H9 (cell line): ENCODE measurements at regions not wholly inside any gene's neighbourhood (a gene's known extent, or its start where the extent isn't known, plus 50 kb on each side); places are given as distances from the start of the nearest gene placed in this dataset.

ENCODE experiments used
- DNase-seq: peaks from one replicate; pipeline ENCODE4 v3.0.0-alpha.2; 2017
- H2AFZ ChIP-seq: one replicate; pipeline ENCODE4 v1.6.1; 2013; ENCODE audit warnings: mild to moderate bottlenecking, low read length, control low read depth, moderate library complexity
- H2AK5ac ChIP-seq: 2 replicates; pipeline ENCODE4 v1.6.1; 2013; ENCODE audit warnings: low read length, control low read depth, mixed read lengths; ENCODE audit not compliant: insufficient read length
- H2BK120ac ChIP-seq: one replicate; pipeline ENCODE4 v1.6.1; 2013; ENCODE audit warnings: low read depth, mild to moderate bottlenecking, low read length, control low read depth, inconsistent platforms; ENCODE audit not compliant: poor library complexity, severe bottlenecking
- H2BK12ac ChIP-seq: 2 replicates; pipeline ENCODE4 v1.6.1; 2013; ENCODE audit warnings: low read length, control low read depth, mixed read lengths, low read depth; ENCODE audit not compliant: insufficient read length
- H2BK15ac ChIP-seq: 2 replicates; pipeline ENCODE4 v1.6.1; 2013; ENCODE audit warnings: low read depth, low read length, control low read depth
- H2BK20ac ChIP-seq: one replicate; pipeline ENCODE4 v1.6.1; 2013; ENCODE audit warnings: low read depth, mild to moderate bottlenecking, low read length, control low read depth, inconsistent platforms; ENCODE audit not compliant: poor library complexity, severe bottlenecking
- H2BK5ac ChIP-seq: 2 replicates; pipeline ENCODE4 v1.6.1; 2013; ENCODE audit warnings: low read length, control low read depth, mixed read lengths; ENCODE audit not compliant: insufficient read length
- H3K14ac ChIP-seq: 2 replicates; pipeline ENCODE4 v1.6.1; 2013; ENCODE audit warnings: low read length, control low read depth; ENCODE audit not compliant: insufficient read depth
- H3K18ac ChIP-seq: 2 replicates; pipeline ENCODE4 v1.6.1; 2013; ENCODE audit warnings: low read depth, mild to moderate bottlenecking, mixed read lengths, low read length, control low read depth; ENCODE audit not compliant: insufficient read length
- H3K23ac ChIP-seq: 2 replicates; pipeline ENCODE4 v1.6.1; 2013; ENCODE audit warnings: low read length, control low read depth, mixed read lengths, low read depth; ENCODE audit not compliant: insufficient read length
- H3K23me2 ChIP-seq: 2 replicates; pipeline ENCODE4 v1.6.1; 2013; ENCODE audit warnings: low read depth, mild to moderate bottlenecking, mixed read lengths, low read length, control low read depth; ENCODE audit not compliant: insufficient read length, poor library complexity, severe bottlenecking
- H3K27ac ChIP-seq: 2 replicates; pipeline ENCODE4 v1.5.1; 2013; ENCODE audit warnings: low read length, control low read depth, mixed read lengths, low read depth; ENCODE audit not compliant: insufficient read length
- H3K27me3 ChIP-seq: 2 replicates; pipeline ENCODE4 v1.6.1; 2013; ENCODE audit warnings: low read length, control low read depth, inconsistent platforms; ENCODE audit not compliant: insufficient read depth
- H3K4ac ChIP-seq: 2 replicates; pipeline ENCODE4 v1.6.1; 2013; ENCODE audit warnings: low read depth, mild to moderate bottlenecking, control low read depth, inconsistent platforms, low read length, moderate library complexity
- H3K4me1 ChIP-seq: 2 replicates; pipeline ENCODE4 v1.6.1; 2013; ENCODE audit warnings: low read length, control low read depth, inconsistent platforms; ENCODE audit not compliant: insufficient read depth
- H3K4me2 ChIP-seq: 2 replicates; pipeline ENCODE4 v1.6.1; 2013; ENCODE audit warnings: low read length, control low read depth, mixed read lengths; ENCODE audit not compliant: insufficient read length, insufficient read depth
- H3K56ac ChIP-seq: 2 replicates; pipeline ENCODE4 v1.6.1; 2013; ENCODE audit warnings: low read depth, mild to moderate bottlenecking, mixed read lengths, low read length, control low read depth; ENCODE audit not compliant: insufficient read length
- H3K79me1 ChIP-seq: 2 replicates; pipeline ENCODE4 v1.6.1; 2013; ENCODE audit warnings: low read depth, mild to moderate bottlenecking, moderate library complexity, low read length, control low read depth, inconsistent platforms; ENCODE audit not compliant: insufficient read depth, poor library complexity, severe bottlenecking
- H3K79me2 ChIP-seq: 2 replicates; pipeline ENCODE4 v1.6.1; 2013; ENCODE audit warnings: low read length, control low read depth, inconsistent platforms; ENCODE audit not compliant: insufficient read depth
- H3K9ac ChIP-seq: 2 replicates; pipeline ENCODE4 v1.6.1; 2013; ENCODE audit warnings: low read length, control low read depth, mixed read lengths; ENCODE audit not compliant: insufficient read length; ENCODE audit errors: extremely low read depth
- H3K9me3 ChIP-seq: one replicate; pipeline ENCODE4 v1.6.1; 2013; ENCODE audit warnings: low read depth, low read length, inconsistent platforms; ENCODE audit not compliant: control insufficient read depth
- H3T11ph ChIP-seq: one replicate; pipeline ENCODE4 v1.6.1; 2013; ENCODE audit warnings: mild to moderate bottlenecking, low read length, control low read depth, inconsistent platforms
- H4K20me1 ChIP-seq: one replicate; pipeline ENCODE4 v1.6.1; 2013; ENCODE audit not compliant: control insufficient read depth, insufficient read length, insufficient read depth
- H4K5ac ChIP-seq: 2 replicates; pipeline ENCODE4 v1.6.1; 2013; ENCODE audit warnings: low read depth, mild to moderate bottlenecking, mixed read lengths, low read length, control low read depth; ENCODE audit not compliant: insufficient read length
- H4K8ac ChIP-seq: replicated peaks from 2 replicates; pipeline ENCODE4 v1.6.1; 2013; ENCODE audit warnings: low read length, control low read depth, mixed read lengths, low read depth; ENCODE audit not compliant: insufficient read length
- H4K91ac ChIP-seq: 2 replicates; pipeline ENCODE4 v1.6.1; 2013; ENCODE audit warnings: low read depth, mild to moderate bottlenecking, moderate library complexity, mixed read lengths, low read length, control low read depth; ENCODE audit not compliant: insufficient read length
- H3K27ac Mint-ChIP-seq, 3 experiments: 2 replicates in 2 of 3; 3 replicates in 1 of 3; pipeline ENCODE4 v1.8.0; 2020 to 2021; ENCODE audit warnings: mixed read lengths in 3 of 3, mild to moderate bottlenecking in 1 of 3, moderate library complexity in 1 of 3
- H3K27me3 Mint-ChIP-seq: 2 replicates; pipeline ENCODE4 v1.8.0; 2021; ENCODE audit warnings: low read depth, mild to moderate bottlenecking, moderate library complexity, mixed read lengths
- H3K36me3 Mint-ChIP-seq, 3 experiments: 2 replicates in 2 of 3; 3 replicates in 1 of 3; pipeline ENCODE4 v1.8.0; 2020 to 2021; ENCODE audit warnings: low read depth in 3 of 3, mixed read lengths in 3 of 3; ENCODE audit not compliant: insufficient read depth in 1 of 3
- H3K4me1 Mint-ChIP-seq, 2 experiments: 2 replicates each; pipeline ENCODE4 v1.8.0; 2020; ENCODE audit warnings: mixed read lengths in 2 of 2
- H3K4me3 Mint-ChIP-seq, 2 experiments: 2 replicates in 1 of 2; 3 replicates in 1 of 2; pipeline ENCODE4 v1.8.0; 2020 to 2021; ENCODE audit warnings: mild to moderate bottlenecking in 2 of 2, mixed read lengths in 2 of 2, moderate library complexity in 1 of 2
- H3K9me3 Mint-ChIP-seq, 2 experiments: 2 replicates in 1 of 2; 3 replicates in 1 of 2; pipeline ENCODE4 v1.8.0; 2020; ENCODE audit warnings: mild to moderate bottlenecking in 2 of 2, mixed read lengths in 2 of 2, moderate library complexity in 1 of 2
- WGBS: extraction: QIAGEN DNeasy Blood & Tissue Kit; methylation state at CpG from one replicate; pipeline ENCODE4 v1.1.7; 2013; ENCODE audit warnings: missing lambda C conversion rate, low lambda C conversion rate, mixed read lengths; ENCODE audit not compliant: insufficient read length; ENCODE audit errors: extremely low coverage; 5-methylcytosine and 5-hydroxymethylcytosine counted together
- TF ChIP-seq, protein P1 (sequence below): fragments of 200-600 bp; sonication (generic); conservative IDR thresholded peaks from 3 replicates; pipeline ENCODE4 v1.8.0; 2021; ENCODE audit warnings: antibody characterized with exemption, mild to moderate bottlenecking

DNA sequence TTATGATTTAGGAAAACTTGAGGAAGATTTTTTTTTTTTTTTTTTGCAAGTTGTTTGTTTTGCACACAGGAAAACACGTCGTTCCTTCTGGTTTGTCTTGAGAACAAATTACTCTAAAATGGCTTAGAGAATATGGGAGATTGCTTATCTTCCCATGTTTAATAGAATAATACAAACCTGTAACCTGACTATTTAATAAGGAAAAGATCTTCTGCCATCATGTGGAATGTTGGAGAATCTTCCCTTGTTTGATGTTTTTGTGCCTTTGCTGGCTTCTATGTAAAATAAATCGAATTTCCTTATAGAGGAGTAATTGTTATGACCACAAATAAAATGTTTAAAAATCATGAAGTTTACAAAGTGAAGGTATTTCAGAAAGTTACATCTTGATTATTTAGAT, 818.8 kb downstream of the GATA3 start:
- Mint-ChIP-seq H3K9me3 (peaks cover 0 to 4% of the 10 kb centered on the region in 2 experiments; a peak in 2 of 5 replicates), H3K36me3 (peaks cover 0 to 4% (median 0%) of the 10 kb centered on the region in 3 experiments; a peak in 2 of 7 replicates), H3K4me3 (no peak overlapping the region), H3K27me3 (peaks cover 5% of the 10 kb centered on the region), H3K27ac (no peak overlapping the region), H3K4me1 (no peaks in the 10 kb centered on the region)
- H2BK120ac ChIP-seq, result no peak overlapping the region
- H3T11ph ChIP-seq, result no peak overlapping the region
- TF ChIP-seq, protein P1, sequence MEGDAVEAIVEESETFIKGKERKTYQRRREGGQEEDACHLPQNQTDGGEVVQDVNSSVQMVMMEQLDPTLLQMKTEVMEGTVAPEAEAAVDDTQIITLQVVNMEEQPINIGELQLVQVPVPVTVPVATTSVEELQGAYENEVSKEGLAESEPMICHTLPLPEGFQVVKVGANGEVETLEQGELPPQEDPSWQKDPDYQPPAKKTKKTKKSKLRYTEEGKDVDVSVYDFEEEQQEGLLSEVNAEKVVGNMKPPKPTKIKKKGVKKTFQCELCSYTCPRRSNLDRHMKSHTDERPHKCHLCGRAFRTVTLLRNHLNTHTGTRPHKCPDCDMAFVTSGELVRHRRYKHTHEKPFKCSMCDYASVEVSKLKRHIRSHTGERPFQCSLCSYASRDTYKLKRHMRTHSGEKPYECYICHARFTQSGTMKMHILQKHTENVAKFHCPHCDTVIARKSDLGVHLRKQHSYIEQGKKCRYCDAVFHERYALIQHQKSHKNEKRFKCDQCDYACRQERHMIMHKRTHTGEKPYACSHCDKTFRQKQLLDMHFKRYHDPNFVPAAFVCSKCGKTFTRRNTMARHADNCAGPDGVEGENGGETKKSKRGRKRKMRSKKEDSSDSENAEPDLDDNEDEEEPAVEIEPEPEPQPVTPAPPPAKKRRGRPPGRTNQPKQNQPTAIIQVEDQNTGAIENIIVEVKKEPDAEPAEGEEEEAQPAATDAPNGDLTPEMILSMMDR, result peak; percentile 35; the same call in 2 of the 3 replicates
- no peak overlapping the region for H3K23ac ChIP-seq
- no peak overlapping the region for H3K4ac ChIP-seq
- H2AK5ac ChIP-seq, result no peak overlapping the region
- H4K91ac ChIP-seq, result no peak overlapping the region
- H4K20me1 ChIP-seq, result no peaks in the 10 kb centered on the region
- no peak overlapping the region for H2BK15ac ChIP-seq
- DNase-seq, result no peak
- no CpG with 5 or more reads among the region's 3 CpGs for WGBS
- H4K5ac ChIP-seq, result no peak overlapping the region
- H3K4me2 ChIP-seq, result no peak overlapping the region
- no peak overlapping the region for H3K9ac ChIP-seq
- no peak overlapping the region for H3K56ac ChIP-seq
- no peak overlapping the region for H3K14ac ChIP-seq
- no peaks in the 10 kb centered on the region for H3K9me3 ChIP-seq
- no peak overlapping the region for H2AFZ ChIP-seq
- no peaks in the 10 kb centered on the region for H3K23me2 ChIP-seq
- no peaks in the 10 kb centered on the region for H3K27me3 ChIP-seq
- no peak overlapping the region for H3K18ac ChIP-seq
- no peaks in the 10 kb centered on the region for H3K79me1 ChIP-seq
- H2BK20ac ChIP-seq, result no peak overlapping the region
- H2BK5ac ChIP-seq, result no peak overlapping the region
- no peak overlapping the region for H4K8ac ChIP-seq
- no peak overlapping the region for H3K27ac ChIP-seq
- H2BK12ac ChIP-seq, result no peak overlapping the region
- H3K4me1 ChIP-seq, result no peaks in the 10 kb centered on the region
- H3K79me2 ChIP-seq, result no peaks in the 10 kb centered on the region
